ENCODE measurements at regions not wholly inside any gene's neighbourhood (a gene's known extent, or its start where the extent isn't known, plus 50 kb on each side); places are given as distances from the start of the nearest gene placed in this dataset.
A peak's percentile ranks its signal among the peaks of the same experiment; 100 is the strongest.

- peak; percentile 56 for TF ChIP-seq CTCF (IDR thresholded peaks at IDR 0.05; ENCODE audit: insufficient read depth, low read depth, low read length)
- Histone ChIP-seq H3K27me3 (ENCODE audit: control insufficient read depth, insufficient read depth, low read length) (no peaks in the 10 kb centered on the region), H3K4me3 (ENCODE audit: low read depth, low read length) (no peak overlapping the region), H3K36me3 (ENCODE audit: control insufficient read depth, insufficient read depth, low read length) (no peaks in the 10 kb centered on the region)
- ChIA-PET CTCF (interaction anchor here (0.6 to 7.5 kb wide), 7 partner anchors 10 to 1525 kb away, joined by 3 to 59 read pairs (median 4); no protein-coding TSS in a partner anchor), POLR2A (no interaction called here)
- DNase-seq (ENCODE audit: low read depth), result no peak
These were observed 78.8 kb upstream of the GAREM1 start for GRCh38 chr18:32549248-32550110.

GRCh38 chr18:32548688-32549087 lies 78.0 kb upstream of the GAREM1 start:
- no peak for DNase-seq (ENCODE audit: low read depth)
- ChIA-PET CTCF (interaction anchor here (0.7 to 7.5 kb wide), 5 partner anchors 277 to 1524 kb away, joined by 3 to 59 read pairs (median 8); no protein-coding TSS in a partner anchor), POLR2A (no interaction called here)
- Histone ChIP-seq H3K36me3 (ENCODE audit: control insufficient read depth, insufficient read depth, low read length) (no peaks in the 10 kb centered on the region), H3K27me3 (ENCODE audit: control insufficient read depth, insufficient read depth, low read length) (no peaks in the 10 kb centered on the region), H3K4me3 (ENCODE audit: low read depth, low read length) (no peak overlapping the region)
- no peak for TF ChIP-seq CTCF (IDR thresholded peaks at IDR 0.05; ENCODE audit: insufficient read depth, low read depth, low read length)

- no peak for TF ChIP-seq CTCF (IDR thresholded peaks at IDR 0.05; ENCODE audit: insufficient read depth, low read depth, low read length)
- Histone ChIP-seq H3K27me3 (ENCODE audit: control insufficient read depth, insufficient read depth, low read length) (no peaks in the 10 kb centered on the region), H3K36me3 (ENCODE audit: control insufficient read depth, insufficient read depth, low read length) (no peaks in the 10 kb centered on the region), H3K4me3 (ENCODE audit: low read depth, low read length) (no peak overlapping the region)
- DNase-seq (ENCODE audit: low read depth), result no peak
- POLR2A ChIA-PET, result no interaction called here
- CTCF ChIA-PET, result interaction anchor here (1.3 kb wide), 1 partner anchor 388 kb away, joined by 3 read pairs; no protein-coding TSS in a partner anchor
These were observed 74.9 kb upstream of the GAREM1 start for GRCh38 chr18:32545631-32546030.

GRCh38 chr18:32544088-32544487 lies 73.4 kb upstream of the GAREM1 start:
- ChIA-PET POLR2A (no interaction called here), CTCF (interaction anchor here (1.3 kb wide), 1 partner anchor 8 kb away, joined by 6 read pairs; no protein-coding TSS in a partner anchor)
- no peak for TF ChIP-seq CTCF (IDR thresholded peaks at IDR 0.05; ENCODE audit: insufficient read depth, low read depth, low read length)
- Histone ChIP-seq H3K36me3 (ENCODE audit: control insufficient read depth, insufficient read depth, low read length) (no peaks in the 10 kb centered on the region), H3K4me3 (ENCODE audit: low read depth, low read length) (no peak overlapping the region), H3K27me3 (ENCODE audit: control insufficient read depth, insufficient read depth, low read length) (no peaks in the 10 kb centered on the region)
- DNase-seq (ENCODE audit: low read depth), result no peak

GRCh38 chr18:32542221-32542798 lies 71.6 kb upstream of the GAREM1 start:
- Histone ChIP-seq H3K4me3 (ENCODE audit: low read depth, low read length) (no peak overlapping the region), H3K27me3 (ENCODE audit: control insufficient read depth, insufficient read depth, low read length) (no peaks in the 10 kb centered on the region), H3K36me3 (ENCODE audit: control insufficient read depth, insufficient read depth, low read length) (no peaks in the 10 kb centered on the region)
- no peak for TF ChIP-seq CTCF (IDR thresholded peaks at IDR 0.05; ENCODE audit: insufficient read depth, low read depth, low read length)
- CTCF ChIA-PET, result interaction anchor here (0.8 kb wide), 1 partner anchor 10 kb away, joined by 4 read pairs; no protein-coding TSS in a partner anchor
- DNase-seq (ENCODE audit: low read depth), result no peak
- POLR2A ChIA-PET, result no interaction called here
